Esophagus muscularis mucosa (tissue), 3 donors: ENCODE measurements at regions not wholly inside any gene's neighbourhood (a gene's known extent, or its start where the extent isn't known, plus 50 kb on each side); places are given as distances from the start of the nearest gene placed in this dataset.

Source experiments
- CTCF ChIP-seq, 3 experiments: fragments of 200-600 bp in 2 of 3; fragments of 450-650 bp in 1 of 3; sonication (generic) in 2 of 3; IDR thresholded peaks; one replicate each; pipeline ENCODE4 v1.5.1; 2017 to 2019; ENCODE audit warnings: antibody characterized with exemption in 3 of 3, mild to moderate bottlenecking in 2 of 3, moderate library complexity in 1 of 3
- POLR2A ChIP-seq: fragments of 450-650 bp; IDR thresholded peaks from one replicate; pipeline ENCODE4 v1.6.1; 2017; ENCODE audit warnings: antibody characterized with exemption, moderate library complexity, mild to moderate bottlenecking, low read depth
- POLR2AphosphoS5 ChIP-seq, 2 donors: sonication (generic); formaldehyde crosslinking; IDR thresholded peaks; one replicate each; pipeline ENCODE4 v1.6.1; 2017; ENCODE audit warnings: antibody characterized with exemption in 2 of 2

- no peak for TF ChIP-seq CTCF (IDR thresholded peaks at IDR 0.05)
- TF ChIP-seq POLR2AphosphoS5 (IDR thresholded peaks at IDR 0.05): no peak
- TF ChIP-seq POLR2A: no peak
These were observed 820.8 kb upstream of the MAP3K7 start for GRCh38 chr6:91407706-91408105.
